ENCODE measurements at regions not wholly inside any gene's neighbourhood (a gene's known extent, or its start where the extent isn't known, plus 50 kb on each side); places are given as distances from the start of the nearest gene placed in this dataset.

DNA sequence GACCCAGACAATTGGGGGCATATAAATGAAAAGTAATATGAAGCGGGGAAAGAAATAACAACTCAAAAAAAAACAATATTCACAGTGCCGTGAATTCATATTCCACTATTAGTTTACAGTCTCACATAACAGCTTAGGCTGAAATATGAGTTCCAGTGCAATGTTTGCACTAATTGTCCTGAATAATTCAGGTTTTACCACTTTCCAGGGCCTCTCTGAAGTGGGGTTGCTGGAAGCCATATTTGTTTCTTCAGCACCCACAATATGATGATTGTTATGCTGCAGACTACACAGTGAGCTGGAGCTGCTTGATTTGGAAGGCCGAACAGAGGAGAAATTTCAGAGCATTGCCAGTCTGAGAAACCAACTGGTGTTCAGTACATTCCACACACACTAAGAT, 894.5 kb upstream of the ACVR2A start:
- intact Hi-C loops (cut with micrococcal nuclease) = no loop called here
- ATAC-seq (no peak), DNase-seq (no peak)

DNA sequence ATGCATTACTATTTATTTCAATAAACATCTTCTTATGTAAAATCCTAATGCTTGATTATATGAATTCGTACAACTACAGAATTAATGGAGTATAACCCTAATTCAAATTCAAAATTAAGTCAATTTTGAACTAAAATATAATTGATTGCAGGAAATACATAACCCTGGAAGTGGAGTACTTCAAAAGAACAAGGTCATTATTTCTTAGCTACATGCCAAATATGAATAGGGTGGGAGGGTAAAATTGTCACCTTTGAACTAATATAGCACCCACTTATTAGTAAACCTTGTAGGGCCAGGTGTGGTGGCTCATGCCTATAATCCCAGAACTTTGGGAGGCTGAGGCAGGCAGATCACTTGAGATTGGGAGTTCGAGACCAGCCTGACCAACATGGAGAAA, 895.4 kb upstream of the ACVR2A start:
- ATAC-seq (no peak), DNase-seq (no peak)
- intact Hi-C loops (cut with micrococcal nuclease) = no loop called here

DNA sequence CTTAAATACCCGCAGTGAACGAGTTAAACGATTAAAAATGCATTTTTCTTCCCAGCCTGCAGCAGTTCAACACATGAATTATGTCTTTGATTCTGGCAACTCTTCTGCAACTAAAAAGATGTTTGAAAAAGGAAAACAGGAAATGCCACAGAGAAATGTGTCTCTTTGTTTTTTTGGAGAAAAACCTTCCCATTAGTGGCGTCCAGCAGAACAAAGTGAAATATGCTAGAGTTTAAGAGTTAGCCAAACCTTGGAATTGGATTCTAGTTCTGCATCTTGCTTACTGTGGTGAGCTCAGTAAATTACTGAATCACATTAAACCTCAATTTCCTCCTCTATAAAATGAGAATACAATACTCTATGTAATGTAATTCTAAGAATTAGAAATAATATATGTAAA, 900.2 kb upstream of the ACVR2A start:
- no peak for DNase-seq
- ATAC-seq = no peak
- intact Hi-C loops (cut with micrococcal nuclease) = no loop called here

DNA sequence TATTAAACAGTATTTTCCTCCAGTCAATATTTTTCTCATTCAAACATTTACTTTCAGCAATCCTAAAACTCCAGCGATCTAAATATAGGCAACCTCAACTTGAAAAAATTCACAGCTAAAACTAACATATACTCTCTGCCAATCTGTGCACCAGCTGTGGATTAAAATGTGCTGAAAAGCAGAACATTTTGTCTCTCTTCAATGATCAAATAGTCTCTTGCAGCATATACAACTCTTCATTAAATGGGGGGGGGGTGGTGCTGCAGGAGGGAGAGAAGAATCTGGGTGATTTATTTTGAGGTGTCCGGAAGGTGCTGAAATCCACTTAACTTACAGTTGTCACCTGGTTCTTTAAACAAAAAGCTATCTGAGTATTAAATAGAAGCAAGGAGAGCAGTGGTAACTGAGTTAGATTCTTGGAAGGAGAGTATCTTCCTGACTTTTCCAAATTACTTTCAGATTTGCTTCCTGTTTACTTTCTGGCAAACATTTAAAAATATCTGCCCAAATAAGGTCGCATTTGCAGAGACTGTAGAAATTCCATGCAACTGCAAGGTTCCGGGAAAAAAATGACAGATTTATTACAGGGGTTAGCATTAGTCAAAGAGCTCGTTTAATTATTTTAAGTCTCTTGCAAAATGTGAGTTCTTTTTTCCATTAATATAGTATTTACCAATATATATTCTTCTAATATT, 904.7 kb upstream of the ACVR2A start:
- intact Hi-C loops (cut with micrococcal nuclease) = no loop called here
- ATAC-seq (no peak), DNase-seq (no peak)

DNA sequence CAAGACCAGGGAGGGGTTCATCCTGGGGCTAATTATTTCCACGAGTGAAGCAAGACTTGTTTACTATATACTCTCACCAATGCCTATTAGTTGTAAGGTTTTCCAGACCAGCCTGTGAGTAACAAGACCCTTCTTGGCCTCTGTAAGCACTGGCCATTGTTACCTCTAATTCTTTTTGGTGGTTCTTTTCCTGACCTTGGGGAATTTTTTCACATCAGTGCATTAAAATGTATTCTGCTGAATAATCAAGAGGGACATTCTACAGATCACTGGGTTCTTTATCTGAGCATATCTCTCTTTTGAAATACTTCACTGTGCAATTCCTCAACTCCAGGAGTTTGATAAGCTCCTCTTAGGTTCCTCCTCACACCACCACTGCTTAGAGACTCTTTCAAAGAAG, 909.9 kb upstream of the ACVR2A start:
- no peak for DNase-seq
- ATAC-seq = no peak
- intact Hi-C loops (cut with micrococcal nuclease) = no loop called here

DNA sequence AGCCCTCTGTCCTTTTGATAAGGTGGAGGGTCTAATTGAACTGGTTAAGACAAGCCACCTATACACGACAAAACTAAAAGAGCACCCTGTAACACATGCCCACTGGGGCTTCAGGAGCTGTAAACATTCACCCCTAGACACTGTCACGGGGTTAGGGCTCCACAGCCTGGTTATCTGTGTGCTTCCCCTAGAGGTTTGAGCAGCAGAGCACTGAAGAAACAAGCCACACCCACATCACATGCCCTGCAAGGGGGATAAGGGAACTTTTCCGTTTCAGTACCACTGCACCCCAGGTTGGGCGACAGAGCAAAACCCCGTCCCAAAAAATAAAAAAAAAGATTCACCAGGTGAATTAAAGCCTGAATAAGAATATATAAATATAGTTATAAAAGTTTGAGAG, 913.7 kb upstream of the ACVR2A start:
- DNase-seq (no peak), ATAC-seq (no peak)
- intact Hi-C loops (cut with micrococcal nuclease) = no loop called here

DNA sequence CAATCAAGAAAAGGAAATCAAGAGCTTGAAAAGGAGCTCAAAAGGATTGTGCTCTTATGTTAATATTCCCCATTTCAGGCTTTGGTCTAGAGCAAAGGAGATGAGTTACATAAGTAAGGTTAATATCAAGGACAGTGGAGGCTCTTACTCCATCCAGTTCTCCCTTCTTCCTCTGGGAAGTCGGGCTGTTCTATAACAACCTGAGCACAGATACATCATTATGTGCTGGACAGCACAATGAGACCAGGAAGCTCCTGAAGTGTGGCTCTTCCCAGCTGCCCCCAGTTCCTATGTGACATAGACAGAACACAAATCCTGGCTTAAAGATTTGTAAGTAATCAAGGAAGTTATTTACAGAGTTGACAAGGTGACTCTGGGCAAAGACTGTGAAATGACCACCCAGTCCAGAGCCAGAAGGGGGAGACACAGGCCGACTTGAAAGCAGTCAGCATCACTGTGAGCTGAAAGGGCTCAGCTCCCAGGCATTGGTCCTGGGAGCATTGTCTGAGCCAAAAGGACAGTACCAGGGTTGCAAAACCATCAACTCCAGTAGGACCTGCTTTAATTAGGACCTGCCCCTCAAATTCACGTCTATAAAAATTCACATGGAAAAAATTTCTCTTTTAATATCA, 917.6 kb upstream of the ACVR2A start:
- ATAC-seq (peak; percentile 48), DNase-seq (peak; percentile 28)
- intact Hi-C loops (cut with micrococcal nuclease) = no loop called here

DNA sequence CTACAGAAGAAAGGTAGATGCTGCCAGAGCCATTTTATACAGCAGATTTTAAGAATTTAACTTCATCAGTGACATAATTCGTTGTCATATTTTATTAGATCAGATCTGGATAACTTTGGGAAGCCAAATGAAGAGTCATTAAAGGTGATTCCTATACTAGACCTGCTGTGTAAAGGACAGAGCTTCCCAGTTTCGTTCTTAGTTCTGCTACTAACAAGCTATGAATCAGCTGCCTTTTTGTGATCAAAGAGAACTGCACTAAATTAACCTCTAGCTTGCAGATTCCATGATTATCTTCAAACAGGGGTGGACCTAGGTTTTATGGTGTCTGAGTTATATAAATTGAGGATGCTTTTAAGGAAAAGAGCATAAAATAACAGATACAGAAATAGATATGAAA, 926.5 kb upstream of the ACVR2A start:
- intact Hi-C loops (cut with micrococcal nuclease) = no loop called here

DNA sequence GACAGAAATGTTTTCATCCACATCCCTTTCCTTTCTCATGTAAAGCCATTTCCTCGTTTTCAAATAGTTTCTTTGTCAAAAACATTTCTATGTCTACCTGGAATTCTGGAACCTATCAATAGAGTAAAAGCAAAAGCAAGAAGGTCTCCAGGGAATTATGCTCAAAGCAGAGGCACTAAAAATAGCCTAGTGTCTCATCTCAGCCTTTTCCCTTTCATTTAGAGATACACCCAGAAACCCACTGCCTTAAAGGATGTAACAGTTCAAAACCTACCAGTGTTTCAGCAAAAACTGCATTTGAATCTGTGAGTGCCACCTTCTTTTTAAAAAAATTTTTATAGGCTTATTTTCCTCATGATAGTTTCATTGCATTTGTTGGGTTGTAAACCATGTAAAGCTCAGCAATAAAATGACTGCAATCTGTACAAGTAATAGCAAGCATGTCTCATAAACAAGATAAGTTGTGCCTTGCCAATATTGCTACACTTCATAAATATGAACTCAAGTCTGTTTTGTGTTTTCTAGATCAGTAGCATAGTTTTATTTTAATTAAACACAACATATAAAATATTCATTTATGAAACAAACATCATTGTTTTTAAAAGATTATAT, 927.3 kb upstream of the ACVR2A start:
- no peak for ATAC-seq
- intact Hi-C loops (cut with micrococcal nuclease) = no loop called here
- no peak for DNase-seq

More for the DNA sequence above, 926.5 kb upstream of the ACVR2A start:
- ATAC-seq (no peak), DNase-seq (no peak)

DNA sequence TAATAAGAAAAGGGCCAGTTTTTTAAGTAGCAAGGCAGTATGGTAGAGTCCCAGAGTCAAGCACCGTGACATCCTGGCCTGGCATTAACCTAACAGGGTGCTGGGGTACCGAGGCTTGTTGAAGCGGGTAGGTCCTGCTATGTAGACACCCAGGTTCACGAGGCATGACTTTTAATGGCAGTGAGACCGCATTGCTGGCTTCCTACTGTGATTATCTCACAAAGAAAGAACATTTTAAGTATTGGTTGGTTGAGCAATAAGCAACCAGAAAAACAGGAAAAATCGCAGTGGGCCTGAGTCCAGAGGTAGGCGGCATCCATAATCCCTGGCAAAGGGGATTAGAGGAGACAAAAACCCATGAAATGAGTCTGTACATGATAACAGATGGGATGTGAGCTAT, 927.9 kb upstream of the ACVR2A start:
- DNase-seq (no peak), ATAC-seq (no peak)
- intact Hi-C loops (cut with micrococcal nuclease) = no loop called here

DNA sequence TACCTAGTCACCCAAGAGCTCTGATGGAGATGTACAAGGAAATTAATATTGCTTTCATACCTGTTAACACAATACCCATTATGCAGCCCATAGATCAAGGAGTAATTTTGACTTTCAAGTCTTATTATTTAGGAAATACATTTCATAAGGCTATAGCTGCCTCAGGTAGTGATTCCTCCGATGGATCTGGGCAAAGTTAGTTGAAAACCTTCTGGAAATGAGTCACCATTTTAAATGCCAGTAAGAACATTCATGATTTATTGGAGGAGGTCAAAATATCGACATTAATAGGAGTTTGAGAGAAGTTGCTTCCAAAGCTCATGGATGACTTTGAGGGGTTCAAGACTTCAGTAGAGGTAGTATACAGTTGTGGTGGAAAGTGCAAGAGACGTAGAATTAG, 931.4 kb upstream of the ACVR2A start:
- intact Hi-C loops (cut with micrococcal nuclease) = no loop called here
- DNase-seq = no peak
- ATAC-seq = no peak

DNA sequence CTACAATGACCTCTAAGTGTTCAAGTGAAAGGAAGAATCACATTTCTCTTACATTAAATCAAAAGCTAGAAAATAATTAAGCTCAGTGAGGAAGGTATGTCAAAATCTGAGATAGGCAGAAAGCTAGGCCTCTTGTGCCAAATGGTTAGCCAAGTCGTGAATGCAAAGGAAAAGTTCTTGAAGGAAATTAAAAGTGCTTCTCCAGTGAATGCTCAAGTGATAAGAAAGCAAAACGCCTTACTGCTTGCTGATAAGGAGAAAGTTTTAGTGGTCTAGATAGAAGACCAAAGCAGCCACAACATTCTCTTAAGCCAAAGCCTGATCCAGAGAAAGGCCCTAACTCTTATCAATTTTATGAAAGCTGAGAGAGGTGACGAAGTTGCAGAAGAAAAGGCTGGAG, 932.3 kb upstream of the ACVR2A start:
- DNase-seq (no peak), ATAC-seq (no peak)
- intact Hi-C loops (cut with micrococcal nuclease) = no loop called here

DNA sequence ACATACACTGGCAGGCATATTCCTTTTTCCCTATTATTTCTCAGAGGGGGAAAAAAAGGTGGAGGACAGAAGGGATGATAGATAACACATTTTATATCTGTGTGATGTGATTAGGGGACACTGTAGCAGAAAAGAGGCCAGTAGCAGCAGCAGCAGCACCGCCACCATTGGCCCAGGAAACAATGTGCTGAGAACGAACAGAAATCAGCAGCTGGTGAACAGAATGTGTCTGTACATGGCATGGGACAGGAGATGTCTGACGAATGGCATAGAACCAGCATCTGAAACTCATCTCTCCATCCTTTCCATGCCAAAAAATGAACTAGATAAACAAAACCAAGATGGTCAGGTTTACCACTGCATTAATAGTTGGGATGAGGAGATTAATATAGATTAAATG, 936.1 kb upstream of the ACVR2A start:
- ATAC-seq = no peak
- intact Hi-C loops (cut with micrococcal nuclease) = no loop called here
- DNase-seq = no peak

DNA sequence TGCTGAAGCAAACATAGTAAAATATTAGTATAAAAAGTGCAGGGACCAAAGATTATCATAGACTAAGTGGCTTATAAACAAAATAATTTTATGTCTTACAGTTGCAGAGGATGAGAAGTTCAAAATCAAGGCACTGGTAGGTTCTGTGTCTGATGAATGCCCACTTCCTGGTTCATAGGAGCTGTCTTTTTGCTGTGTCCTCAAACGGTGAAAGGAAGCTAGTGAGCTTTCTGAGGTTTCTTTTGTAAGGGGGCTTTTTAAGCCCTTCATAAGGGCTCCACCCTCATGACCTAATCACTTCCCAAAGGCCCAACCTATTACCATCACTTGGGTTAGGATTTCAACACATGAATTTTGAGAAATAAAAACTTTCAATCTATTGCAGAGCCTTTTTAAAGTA, 946.7 kb upstream of the ACVR2A start:
- ATAC-seq (no peak), DNase-seq (no peak)
- intact Hi-C loops (cut with micrococcal nuclease) = no loop called here

DNA sequence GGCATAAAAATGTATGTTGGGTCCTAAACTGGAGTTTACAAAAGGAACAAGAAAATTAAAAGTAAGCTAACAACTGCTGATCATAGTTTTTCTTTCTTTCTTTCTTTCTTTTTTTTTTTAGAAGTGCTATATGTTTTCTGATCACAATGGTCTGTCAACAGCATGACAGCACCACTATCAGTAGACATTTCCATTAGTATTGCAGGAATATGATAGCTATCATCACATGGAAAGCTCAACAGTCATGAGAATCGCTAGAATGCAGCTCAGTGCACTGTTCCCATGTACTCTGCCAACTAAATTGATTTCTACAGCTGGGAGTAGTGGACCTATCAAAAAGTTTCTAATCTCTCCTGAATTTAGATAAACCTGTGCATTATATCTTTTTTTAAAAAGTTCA, 950.3 kb upstream of the ACVR2A start:
- intact Hi-C loops (cut with micrococcal nuclease) = no loop called here
- ATAC-seq (no peak), DNase-seq (no peak)

DNA sequence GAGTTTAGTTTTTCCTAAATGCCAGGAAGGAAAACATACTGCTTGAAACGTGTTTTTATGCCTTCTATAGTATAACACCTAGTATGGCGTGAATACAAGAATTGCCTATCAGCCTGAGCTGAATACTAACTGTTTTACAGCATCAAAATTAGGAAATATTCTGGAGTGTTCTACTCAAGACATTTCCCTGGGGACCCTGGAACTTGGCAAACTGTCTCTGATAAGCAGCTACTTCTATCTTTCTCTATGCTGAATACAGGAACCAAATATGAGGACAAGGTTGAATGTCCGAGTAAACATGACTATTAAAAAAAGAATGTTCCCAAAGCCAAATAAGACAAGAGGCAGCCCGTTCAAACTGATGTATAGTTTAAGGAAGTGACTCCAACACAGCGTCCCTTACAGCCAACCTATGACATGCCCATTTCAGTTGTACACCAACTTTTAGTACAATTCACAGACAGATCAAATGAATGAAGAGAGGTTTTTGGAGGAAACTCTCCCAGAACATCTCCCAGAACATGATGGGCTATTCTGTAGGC, 951.3 kb upstream of the ACVR2A start:
- intact Hi-C loops (cut with micrococcal nuclease) = no loop called here
- DNase-seq (no peak), ATAC-seq (no peak)

DNA sequence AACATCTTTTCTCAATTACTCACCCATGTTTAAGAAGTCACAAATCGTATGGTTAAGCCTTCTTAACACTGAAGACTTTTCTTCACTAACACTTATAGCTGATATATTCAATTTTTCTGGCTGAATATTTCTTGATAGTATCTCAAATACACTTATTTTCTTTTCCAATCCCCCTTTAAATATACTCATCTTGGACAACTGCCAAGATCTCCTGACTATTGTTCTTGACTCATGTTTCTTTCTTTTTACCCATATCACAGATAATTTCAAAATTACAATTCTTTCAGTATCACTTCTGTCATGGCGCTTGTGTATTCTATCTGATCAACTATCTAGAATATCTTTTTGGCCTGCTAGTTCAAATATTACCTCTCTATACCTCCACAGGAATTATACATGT, 954.3 kb upstream of the ACVR2A start:
- no peak for DNase-seq
- intact Hi-C loops (cut with micrococcal nuclease) = no loop called here
- ATAC-seq = no peak

DNA sequence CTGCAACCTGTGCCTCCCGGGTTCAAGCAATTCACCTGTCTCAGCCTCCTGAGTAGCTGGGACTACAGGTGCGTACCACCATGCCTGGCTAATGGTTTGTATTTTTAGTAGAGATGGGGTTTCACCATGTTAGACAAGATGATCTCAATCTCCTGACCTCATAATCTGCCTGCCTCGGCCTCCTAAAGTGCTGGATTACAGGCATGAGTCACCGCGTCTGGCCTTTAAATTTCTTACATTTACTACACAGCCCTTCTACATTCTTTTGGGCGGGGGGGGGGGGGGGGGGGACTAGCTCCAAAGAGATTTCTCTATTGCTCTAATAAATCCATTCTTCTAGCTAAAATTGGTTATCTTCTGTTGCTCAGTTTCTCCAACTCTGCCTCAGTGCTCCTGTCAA, 964.9 kb upstream of the ACVR2A start:
- intact Hi-C loops (cut with micrococcal nuclease) = no loop called here
- DNase-seq = no peak
- no peak for ATAC-seq

DNA sequence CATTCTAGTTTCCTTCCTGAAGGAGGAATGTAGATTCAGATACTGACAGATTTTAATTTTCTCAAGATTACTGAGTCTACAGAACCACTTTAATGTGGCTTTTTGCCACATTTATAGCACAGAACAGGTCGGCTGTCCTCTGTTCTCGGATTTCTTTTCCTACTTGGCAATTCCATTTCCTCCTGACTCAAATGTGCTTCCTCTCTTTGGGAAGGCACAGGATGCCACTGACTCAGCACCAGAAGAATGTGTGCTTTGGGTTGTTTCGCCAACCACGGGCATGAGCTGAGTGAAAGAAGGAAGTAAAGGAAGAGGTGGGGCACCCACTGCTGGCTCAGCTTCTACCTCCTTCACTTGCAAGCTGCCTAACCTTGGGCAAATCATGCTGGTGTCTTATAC, 970.6 kb upstream of the ACVR2A start:
- ATAC-seq (no peak), DNase-seq (no peak)
- intact Hi-C loops (cut with micrococcal nuclease) = no loop called here

DNA sequence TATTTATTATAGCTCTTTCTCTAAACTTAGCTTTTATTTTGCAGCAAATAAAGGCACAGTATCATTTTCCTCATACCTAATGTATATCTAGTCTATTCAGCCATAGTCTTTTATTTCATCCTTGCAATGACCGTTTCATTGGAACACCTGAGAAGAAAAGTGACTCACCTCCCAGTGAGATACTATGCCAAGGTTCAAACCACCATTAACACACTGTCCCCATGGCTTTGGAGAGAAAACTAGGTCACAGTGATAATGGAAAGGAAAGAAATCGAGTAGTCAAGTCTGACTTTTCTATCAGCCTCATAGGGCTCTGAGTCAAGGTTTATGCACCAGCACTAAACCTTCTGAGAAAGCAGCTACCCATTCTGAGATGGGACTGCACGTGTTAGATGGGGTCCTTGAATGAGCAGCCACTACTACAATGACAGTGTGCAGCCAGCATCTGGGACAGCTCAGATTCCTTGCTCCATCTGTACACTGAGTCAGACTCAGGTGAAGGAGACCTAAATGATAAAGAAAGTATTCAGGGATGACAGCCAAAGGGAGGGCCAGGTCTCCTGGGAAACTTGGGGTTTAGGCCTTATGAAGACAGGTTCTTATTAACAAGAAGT, 971.1 kb upstream of the ACVR2A start:
- DNase-seq = no peak
- no peak for ATAC-seq
- intact Hi-C loops (cut with micrococcal nuclease) = no loop called here

Data from left ventricle myocardium superior (tissue), 1 donor.